ENCODE measurements at regions not wholly inside any gene's neighbourhood (a gene's known extent, or its start where the extent isn't known, plus 50 kb on each side); places are given as distances from the start of the nearest gene placed in this dataset.

DNA sequence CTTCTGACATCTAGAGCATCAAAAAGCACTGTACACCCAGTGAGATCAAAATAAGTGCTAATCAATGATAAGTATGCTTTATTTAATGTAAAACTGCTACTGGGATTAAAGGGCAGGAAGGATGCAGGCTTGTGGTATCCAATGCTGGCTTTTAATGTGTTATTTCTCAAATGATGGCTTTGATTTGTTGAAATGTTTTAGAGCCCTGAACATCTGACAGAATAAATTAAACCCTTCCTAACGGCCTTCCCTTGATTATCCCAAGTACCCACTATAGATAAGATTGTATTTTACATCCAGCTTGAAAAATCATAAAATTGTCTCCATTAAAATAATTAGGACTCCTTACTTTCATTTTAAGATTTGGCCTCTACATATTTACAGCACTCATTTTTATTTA is 382.9 kb downstream of the HNRNPD start:
- DNase-seq = no peak

DNA sequence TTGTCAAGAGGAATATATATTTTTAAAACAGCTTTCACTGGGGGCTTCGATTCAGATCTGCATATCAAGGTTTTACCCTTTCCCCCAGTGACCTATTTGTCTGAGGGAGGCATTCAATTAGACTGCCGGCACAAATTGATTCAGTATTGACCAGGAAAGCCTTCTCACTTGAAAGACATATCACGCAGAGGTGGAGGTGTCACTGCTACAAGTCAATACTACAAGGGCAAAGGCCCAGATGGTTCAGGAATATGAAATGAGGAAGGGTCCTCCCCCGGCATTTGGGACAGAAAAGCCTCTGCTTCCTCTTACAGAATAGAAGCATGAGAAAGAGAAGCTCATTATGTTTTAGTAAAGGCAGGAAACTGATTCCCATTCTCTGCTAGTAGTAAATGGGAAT is 383.6 kb downstream of the HNRNPD start:
- DNase-seq = no peak

DNA sequence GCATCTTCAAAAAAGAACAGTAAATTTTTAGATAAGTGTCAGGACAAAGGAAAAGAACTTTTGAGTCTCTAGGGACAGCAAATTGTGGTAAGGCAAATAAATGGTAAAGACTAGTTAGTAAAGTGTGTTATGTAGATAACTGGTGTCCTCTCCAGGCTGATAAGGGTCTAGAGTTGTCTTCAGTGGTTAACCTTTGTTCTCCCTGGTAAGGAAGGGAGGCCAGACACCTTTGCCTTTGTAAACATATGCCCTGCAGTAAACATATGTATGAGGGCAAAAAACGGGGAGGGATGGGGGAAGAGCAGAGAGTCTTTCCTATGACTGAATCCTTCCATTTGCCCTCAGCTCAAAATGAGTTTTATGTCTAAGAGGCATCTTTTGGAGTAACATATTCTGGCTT is 384.6 kb downstream of the HNRNPD start:
- no peak for DNase-seq

DNA sequence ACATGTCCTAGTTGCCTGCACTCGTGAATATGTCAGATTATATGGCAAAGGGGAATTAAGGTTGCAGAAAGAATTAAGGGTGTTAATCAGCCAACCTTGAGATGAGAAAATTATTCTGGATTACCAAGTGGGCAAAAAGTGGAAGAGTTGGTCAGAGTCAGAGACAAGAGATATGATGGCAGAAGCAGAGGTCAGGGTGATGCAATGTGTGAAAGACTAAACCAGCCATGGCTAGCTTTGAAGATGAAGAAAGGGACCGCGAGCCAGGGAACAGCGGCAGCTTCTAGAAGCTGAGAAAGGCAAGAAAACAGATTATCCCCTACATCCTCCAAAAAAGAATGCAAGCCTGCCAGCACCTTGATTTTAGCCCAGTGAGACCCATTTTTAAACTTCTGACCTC is 385.6 kb downstream of the HNRNPD start:
- DNase-seq = no peak

DNA sequence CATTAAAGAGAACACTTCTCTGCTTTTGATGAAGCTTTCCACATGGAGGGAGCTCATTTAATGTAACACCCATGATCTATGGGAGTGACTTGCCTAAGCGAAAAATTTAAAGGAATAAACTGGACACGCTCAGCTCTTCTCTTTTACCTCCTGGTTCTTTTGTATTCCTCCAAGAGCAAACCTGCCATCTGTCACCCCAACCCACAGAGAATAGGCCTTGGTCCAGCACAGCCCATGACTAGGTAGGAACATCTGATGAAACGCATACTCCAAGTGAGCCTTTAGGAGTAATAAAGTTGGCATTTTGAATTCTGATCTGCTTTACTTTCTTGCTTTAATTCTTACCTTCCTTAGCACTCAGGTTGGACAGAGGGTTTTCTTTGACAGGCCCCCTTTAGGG is 389.0 kb downstream of the HNRNPD start:
- DNase-seq = no peak

DNA sequence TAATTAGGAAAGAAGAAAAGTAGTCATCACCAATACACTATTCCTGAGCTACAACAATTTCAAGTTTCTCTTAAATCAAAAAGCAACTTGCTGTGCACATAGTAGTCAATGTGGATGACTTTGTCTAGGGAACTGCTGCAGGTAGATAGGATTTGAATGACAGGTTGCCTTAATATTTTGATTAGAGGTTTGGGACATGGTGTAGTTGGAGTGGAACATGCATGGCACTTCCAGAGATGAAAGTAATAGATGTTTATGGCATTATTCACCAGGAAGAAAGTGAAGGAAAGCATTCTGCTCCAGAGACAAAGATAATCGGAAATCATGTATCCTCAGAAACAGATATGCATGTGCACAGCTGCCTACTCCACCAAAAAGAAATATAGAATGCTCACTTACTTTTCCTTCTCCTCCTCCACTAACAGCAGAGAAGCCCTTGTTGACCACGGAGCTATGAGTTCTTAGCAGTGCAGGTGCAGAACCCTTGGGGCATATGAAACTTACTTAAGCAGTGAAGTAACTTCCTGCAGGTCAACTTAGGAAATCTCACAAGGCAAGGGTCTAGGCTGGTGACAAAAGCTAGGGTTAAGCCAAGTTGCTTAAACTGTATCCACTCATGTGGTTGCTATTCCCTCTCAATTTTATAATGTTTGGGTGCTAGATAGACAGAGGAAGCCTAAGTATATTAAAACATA is 390.8 kb downstream of the HNRNPD start:
- DNase-seq = no peak

DNA sequence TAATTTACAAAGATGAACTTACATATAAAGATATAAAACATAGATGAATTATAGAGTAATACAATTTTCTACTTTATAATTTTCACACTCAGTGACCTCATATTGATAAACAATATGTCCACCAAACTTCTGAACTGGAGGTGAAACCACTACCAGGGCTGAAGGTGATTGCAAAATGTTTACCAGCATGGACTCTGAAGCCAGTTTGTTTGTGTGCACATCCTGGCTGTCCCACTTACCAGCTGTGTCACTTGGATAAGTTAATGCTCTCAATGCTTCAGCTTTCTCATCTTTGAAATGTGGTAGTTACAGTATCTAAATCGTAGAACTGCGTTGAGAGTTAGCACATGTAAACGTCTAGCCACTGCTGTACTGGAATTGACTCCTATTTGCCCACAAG is 392.6 kb downstream of the HNRNPD start:
- DNase-seq = no peak

DNA sequence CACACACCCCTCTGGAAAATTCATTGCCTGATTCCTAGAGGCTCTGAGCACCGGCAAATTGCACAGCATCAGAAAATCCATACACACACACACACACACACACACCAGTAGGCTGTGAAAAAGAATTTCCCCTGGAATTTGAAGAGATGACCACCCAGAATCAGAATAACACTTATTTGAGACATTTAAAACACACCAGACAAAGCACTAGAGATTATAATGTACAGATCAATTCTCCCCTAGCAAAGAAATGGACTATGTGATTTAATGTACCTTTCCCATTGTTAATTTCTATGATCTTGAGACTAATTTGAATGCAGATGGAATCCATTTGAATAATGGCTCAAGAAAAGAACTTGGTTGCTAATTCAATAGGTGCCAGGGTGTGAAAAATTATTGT is 399.3 kb downstream of the HNRNPD start:
- no peak for DNase-seq

DNA sequence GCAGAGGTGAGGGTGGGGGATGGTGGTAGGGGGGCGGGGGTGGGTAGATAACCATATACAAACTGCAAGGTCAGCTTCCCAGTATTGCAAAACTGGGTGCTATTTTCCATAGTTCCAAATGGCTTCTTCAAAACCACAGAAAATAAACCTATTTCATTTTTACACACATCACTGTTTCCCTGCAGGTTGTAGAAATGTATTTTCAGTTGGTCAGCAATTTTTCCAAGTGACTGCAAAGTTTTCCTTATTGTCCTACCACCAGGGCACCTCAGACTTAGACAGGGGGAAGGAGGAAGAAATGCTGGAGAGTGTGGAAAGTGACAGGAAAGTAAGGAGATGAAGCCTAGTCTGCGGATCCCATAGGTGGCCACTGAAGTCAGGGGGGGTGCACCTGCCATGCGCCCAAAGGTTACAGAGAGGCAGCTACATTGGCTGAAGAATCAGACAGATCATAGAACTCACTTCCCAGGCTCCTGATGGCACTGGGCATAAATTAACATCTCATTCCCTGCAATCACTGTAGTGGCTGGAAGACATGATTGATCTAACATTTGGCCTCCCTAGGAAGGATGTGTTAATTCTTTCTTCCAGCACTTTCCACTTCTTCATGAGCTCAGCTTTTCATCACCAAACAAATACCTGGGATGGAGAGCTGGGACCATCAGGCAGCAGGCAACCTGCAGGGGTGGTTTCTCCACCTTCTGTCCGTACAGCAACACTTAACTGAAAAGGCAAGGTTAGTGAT is 402.0 kb downstream of the HNRNPD start:
- no peak for DNase-seq

DNA sequence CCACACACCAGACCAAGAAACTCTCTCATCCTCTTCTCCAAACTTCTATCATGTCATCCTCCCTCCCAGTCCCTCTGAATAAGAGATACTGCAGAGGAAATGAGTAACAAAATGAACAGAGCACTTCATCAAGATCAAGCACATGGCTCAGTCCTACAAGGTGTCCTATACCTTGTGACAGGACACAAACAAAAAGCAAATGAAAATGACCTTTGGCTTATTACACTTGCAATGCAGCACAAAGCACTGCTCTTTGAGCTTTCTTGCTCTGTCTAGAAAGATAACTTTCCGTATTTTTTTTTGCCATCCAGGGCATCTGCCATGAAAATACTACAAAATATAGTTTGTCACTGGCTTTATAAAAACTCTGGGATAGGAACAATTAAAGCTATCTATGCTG is 402.7 kb downstream of the HNRNPD start:
- DNase-seq = no peak

DNA sequence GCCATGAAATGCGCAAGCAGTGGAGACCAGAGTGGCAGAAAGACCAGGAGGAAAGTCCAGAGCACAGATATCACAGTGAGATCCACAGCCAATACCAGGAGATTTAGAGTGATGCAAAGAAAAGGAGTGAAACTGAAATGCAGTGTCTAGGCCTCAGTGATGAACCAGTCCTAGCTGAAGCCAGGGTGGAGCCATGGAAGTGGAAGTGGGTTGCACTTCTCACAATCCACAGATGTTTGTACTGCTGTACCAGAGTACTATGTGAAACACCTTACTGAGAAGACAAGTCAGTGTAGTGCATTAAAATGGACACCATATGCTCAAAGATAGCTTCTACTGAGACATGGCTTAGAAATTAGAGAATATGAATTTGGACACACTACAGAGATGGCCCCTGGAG is 403.3 kb downstream of the HNRNPD start:
- no peak for DNase-seq

DNA sequence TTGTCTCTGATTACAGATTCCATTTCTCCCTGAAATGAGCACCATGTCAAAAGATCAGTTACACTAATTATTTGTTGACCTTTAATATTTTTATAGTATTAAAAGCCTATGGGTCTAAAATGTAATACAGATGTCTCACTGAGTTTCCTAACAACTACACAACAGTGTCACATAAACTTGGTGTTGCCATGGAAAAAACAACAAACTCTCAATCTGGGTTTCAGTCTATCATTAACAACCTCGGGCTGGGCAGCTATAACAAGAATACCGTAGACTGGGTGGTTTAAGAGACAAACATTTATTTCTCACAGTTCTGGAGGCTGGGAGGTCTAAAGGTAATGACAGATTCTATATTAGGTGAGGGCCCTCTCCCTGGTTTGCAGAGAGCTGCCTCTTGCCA is 407.1 kb downstream of the HNRNPD start:
- DNase-seq = no peak

DNA sequence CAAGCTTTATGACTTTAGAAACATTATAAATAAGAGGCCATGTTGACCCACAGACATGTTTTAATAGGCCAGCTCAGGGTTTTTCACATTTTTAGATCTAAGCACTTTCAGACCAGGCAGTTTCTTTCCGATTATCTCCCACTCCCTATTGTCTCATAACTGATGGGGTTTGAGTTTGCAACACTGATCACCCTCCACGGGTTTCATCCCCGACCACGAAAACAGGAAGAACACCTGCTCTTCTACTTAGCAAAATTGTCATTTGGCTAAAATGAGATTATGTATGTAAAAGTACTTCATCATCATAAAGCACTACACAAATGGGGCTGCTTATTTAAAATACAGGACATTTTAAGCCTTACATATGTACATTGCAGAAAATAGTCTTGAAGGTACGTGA is 407.9 kb downstream of the HNRNPD start:
- DNase-seq = no peak

DNA sequence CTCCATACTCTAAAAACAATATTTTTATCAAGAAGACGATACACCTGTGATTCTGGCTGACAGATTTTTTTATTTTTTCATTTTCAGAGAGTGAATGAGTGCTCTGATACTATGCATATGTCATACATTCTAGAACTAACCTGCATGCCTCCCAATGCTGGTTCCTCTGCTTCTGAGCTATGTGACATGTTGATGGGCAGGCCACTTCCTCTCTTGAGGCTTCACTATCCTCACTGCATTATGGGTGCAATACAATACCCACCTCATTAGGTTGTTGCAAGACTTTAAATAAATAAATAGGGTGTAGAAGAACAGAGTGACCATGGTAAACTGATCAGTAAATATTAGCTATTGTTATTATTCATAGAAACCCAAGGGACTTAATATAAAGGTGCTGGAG is 408.3 kb downstream of the HNRNPD start:
- no peak for DNase-seq

DNA sequence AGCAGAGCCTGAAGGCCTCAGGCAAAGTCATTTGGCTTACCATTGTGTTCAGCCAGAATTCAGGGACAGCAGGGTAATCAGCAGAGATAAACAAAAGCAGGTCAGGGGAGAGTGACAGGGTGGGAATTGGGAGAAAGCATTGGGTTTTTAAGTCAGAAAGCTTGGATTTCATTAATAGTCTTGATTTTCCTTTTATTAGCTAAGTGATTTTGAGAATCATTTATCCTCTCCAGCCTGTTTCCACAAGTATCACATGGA is 410.1 kb downstream of the HNRNPD start:
- no peak for DNase-seq

DNA sequence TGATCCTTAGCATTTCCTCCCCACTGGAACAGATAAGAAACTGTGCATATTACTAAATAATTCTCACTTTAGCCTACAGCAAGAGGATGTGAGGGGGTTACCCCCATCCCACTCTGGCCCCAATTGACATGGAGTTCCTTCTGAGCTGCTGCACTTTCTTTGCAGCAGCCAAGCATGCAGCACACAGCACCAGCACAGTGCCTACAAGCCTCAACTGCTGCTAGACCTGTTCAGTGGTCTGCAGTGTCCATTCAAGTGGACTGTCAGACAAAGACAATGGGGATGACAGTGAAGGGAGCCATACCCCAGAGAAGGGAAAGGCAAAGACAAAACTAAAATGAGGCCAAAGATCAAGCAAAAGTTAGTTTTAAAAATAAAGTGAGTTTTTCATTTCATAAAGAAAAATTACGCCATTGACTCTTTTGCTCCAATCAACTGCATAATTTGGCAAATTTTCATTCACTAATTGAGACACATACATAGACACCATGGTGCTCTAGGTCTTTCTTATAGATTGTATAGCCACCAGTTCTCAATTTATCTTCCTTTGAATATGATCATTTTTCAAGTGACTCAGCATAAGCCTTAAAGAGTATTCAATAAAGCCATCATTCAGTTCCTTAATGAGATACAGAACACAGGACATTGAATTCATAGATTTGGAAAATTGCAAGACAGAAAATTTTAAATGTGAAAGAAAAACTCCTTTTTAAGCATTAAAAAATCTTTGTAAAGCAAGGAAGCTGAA is 410.6 kb downstream of the HNRNPD start:
- no peak for DNase-seq

DNA sequence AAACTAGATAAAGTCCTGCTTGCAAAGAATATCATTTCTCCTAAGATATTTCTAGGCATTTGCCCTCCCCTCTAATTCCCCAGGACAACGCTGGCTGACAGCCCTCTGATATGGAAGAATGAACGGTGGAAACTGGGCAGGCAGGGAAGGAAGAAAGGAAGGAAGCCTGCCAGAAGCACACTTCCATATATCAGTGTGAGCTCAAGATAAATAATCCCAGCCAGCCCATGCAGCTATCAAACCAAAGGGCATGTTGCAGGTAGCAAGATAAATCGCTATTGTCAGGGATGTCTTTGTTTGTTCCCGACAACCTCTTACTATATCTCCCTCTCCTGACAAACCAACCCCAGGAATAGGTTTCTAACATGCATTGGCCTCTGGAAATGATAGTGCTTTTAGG is 412.8 kb downstream of the HNRNPD start:
- no peak for DNase-seq

DNA sequence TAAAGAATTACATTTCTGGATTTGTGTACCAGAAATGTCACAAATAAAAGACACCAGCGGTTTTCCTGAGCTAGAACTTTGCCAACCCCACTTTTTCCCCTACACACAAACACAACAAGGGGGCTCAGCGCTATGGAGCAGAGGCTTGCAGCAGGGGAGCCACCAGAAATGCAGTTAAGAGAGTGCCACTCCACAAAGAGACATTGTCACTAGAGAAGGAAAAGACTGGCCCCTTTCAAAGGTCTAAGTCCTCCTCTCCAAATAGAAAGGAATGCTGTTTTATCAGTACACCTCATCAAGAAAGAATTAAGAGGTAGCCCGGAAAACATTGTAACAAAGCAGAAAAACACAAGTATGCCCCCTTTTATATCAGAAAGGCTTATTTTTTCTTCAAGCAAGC is 419.5 kb downstream of the HNRNPD start:
- no peak for DNase-seq

DNA sequence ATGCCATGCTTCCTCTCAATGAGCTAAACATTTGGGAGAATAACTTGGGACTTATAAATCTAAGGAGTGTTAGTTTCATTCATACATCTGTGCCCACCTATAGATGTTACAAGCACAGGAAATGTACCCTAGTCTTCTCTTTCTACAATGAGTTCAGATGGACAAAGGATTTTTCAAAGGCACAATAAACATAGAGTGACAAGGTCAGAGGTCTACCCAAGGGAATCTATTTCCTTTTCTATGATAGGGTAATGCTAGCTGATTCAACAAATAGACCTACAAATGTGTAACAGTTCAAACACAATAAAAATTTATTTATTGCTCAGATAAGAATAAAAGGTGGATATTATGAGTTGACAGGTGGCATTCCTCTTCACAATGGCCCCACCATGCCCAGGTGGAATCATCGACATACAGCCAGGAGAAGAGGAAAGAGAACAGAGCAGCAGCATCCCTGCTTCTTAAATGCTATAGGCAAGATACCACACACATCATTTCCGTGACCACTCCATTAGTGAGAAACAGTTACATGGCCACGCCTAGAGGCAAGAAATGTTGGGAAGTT is 421.8 kb downstream of the HNRNPD start:
- DNase-seq = no peak

DNA sequence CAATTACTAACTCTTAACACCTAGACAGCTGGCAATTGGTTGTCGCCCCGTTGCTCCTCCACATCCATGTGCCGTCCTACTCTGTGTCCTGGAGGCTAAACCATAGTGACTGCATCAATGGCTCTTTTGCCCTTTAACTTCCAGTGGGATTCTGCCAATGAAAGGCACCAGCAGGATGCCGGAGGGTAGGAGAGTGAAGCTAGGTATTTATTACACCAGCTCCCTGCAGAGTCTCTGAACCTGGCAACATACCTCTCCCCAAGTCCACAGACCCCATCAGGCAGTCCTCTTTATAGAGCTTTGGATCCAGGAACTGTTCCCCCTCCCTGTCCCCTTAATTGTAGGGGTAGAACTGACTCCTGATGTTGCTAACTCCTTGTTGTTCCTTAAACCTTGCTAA is 426.8 kb downstream of the HNRNPD start:
- DNase-seq = no peak

DNA sequence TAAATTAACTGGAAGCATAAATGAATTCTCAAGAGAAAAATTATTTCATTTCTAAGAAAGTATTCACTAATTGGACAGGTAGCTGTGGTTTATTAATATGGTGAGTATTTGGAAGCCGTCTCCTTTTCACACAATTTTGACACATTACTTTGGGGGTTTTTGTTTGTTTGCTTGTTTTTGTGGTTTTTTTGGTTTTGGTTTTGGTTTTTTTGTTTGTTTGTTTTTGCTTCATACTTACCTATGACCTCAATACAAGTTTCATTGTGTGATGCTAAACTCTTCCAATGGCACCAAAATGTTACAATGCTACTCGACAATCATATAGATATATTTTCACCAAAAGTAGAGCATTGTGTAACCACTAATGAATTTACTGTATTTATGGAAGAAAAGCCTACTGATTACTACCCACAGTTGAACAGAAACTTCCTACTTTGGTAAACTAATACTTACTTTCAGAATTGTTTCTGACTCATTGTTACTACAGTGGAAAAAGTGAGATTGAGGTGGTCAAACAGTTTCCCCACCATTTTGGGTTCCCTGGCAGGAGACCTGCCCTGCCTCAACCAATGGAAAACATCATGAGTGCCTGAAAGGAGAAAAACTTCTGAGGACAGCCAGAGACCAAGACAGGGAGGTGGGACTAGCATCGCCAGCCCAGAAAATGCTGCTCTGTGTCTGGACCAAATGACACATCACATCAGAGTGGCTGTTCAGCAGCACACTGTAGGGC is 443.1 kb downstream of the HNRNPD start:
- DNase-seq = no peak

DNA sequence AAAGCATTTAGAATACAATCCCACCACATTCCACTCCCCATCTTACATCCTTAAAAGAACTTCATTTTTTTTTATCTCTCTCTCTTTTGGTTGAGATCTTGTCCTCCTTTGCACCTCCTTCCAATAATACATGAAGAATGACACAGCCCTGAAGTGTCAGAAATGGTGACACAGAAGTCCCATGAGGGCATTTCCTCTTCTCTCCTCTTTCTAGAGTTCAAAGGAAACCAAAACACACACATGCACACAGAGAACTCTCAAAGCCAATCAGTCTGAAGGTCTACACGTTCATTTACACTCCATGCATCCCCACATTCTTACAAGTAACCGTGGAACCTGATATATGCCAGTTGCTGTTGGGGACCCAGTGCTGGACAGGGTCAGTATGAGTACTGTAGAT is 450.7 kb downstream of the HNRNPD start:
- DNase-seq = no peak

DNA sequence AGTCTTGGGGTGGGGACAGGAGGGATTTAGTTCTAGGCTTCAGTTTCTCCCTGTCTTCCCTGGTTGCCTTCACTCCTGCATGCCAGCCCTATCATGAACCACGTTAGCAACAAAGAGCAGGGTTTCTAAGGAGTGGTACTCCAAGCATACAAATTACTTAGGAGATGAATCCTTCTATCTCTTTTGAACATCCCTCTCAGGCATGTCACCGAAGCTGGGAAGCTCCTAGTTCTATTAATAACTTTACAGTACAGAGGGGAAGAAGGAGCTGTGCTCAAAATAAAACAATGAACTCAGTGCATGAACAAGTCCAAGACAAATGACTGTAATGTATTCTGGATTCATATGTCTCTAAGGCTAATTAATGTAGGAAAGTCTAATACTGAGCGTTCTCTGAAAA is 450.6 kb upstream of the RASGEF1B start:
- DNase-seq = no peak

All from midbrain (tissue), 1 donor.